ENCODE measurements at regions not wholly inside any gene's neighbourhood (a gene's known extent, or its start where the extent isn't known, plus 50 kb on each side); places are given as distances from the start of the nearest gene placed in this dataset.

DNA sequence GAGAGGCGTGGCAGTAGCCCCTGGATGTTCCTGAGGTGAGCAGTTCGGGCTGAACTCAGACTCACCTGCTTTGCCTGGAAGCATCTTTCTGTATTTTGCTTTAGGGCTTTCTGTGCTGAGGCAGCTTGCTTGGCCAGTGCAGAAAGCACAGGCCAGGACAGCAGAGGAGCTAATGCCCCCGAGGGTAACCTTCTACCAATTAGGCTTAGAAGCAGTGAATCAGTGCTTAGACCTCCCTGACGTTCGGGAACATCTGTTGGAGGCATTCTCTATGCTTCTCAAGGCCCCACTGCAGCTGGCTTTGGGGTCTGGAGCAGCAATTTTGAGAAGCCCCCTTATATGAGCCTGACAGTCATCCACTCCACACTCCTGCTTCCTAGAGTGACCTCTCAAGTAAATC is 350.7 kb upstream of the PROK2 start:
- Histone ChIP-seq H3K36me3 (no peaks in the 10 kb centered on the region), H3K9me3 (no peaks in the 10 kb centered on the region), H3K4me3 (no peak overlapping the region), H3K4me1 (no peaks in the 10 kb centered on the region), H3K27me3 (no peaks in the 10 kb centered on the region), H3K27ac (no peak overlapping the region)
- intact Hi-C loops (cut with DNase I; ENCODE audit: low total_unique reads), result no loop called here
- DNase-seq, result no peak
- no peak for TF ChIP-seq POLR2A (IDR thresholded peaks at IDR 0.05)
- no peak for TF ChIP-seq CTCF (IDR thresholded peaks at IDR 0.05)

- TF ChIP-seq CTCF (IDR thresholded peaks at IDR 0.05), result no peak
- no peak for TF ChIP-seq POLR2A (IDR thresholded peaks at IDR 0.05)
- intact Hi-C loops (cut with DNase I; ENCODE audit: low total_unique reads), result no loop called here
These were observed 350.1 kb upstream of the PROK2 start for GRCh38 chr3:72134989-72135451.

GRCh38 chr3:72133329-72134011 is 348.5 kb upstream of the PROK2 start:
- Histone ChIP-seq H3K27me3 (no peaks in the 10 kb centered on the region), H3K4me1 (peaks cover 0 to 3% of the 10 kb centered on the region in 2 donors), H3K36me3 (no peaks in the 10 kb centered on the region), H3K4me3 (no peak overlapping the region), H3K9me3 (no peaks in the 10 kb centered on the region), H3K27ac (no peak overlapping the region)
- TF ChIP-seq POLR2A (IDR thresholded peaks at IDR 0.05) (no peak), CTCF (IDR thresholded peaks at IDR 0.05) (no peak)
- intact Hi-C loops (cut with DNase I; ENCODE audit: low total_unique reads), result no loop called here
- DNase-seq, result no peak

More at GRCh38 chr3:72134989-72135451, 350.1 kb upstream of the PROK2 start:
- no peaks in the 10 kb centered on the region for H3K4me1 ChIP-seq
- no peaks in the 10 kb centered on the region for H3K27me3 ChIP-seq
- no peaks in the 10 kb centered on the region for H3K9me3 ChIP-seq
- no peak overlapping the region for H3K4me3 ChIP-seq
- no peak overlapping the region for H3K27ac ChIP-seq
- DNase-seq, result no peak
- H3K36me3 ChIP-seq, result no peaks in the 10 kb centered on the region

DNA sequence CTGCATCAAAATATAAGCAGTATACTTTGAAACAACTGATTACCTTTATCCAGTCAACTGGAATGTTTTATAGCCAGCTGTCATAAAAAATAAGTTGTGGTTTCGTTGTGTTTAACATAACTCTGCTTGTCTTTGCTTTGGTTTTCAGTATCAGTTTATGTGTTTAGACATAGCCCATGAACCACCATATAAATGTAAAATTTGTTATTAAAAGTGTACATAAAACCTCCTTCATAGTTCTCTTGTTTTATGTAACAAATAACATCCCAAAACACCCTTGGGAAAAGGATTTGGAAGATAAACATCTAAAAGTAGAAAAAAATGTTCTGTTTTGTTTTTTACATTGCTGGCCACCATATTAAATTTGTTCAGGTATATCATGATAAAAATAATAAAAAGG is 347.0 kb upstream of the PROK2 start:
- intact Hi-C loops (cut with DNase I; ENCODE audit: low total_unique reads), result no loop called here

More for the DNA sequence above, 347.0 kb upstream of the PROK2 start:
- no peaks in the 10 kb centered on the region for H3K36me3 ChIP-seq
- no peak overlapping the region for H3K4me3 ChIP-seq
- TF ChIP-seq POLR2A (IDR thresholded peaks at IDR 0.05) (no peak), CTCF (IDR thresholded peaks at IDR 0.05) (no peak)
- H3K27me3 ChIP-seq, result no peaks in the 10 kb centered on the region
- no peak overlapping the region for H3K27ac ChIP-seq
- no peaks in the 10 kb centered on the region for H3K9me3 ChIP-seq
- DNase-seq, result no peak
- peaks cover 0 to 3% of the 10 kb centered on the region in 2 donors for H3K4me1 ChIP-seq
